Activated B cell treated with CpG ODN at 0.5 μM for 24 hours (primary cell): ENCODE measurements at regions not wholly inside any gene's neighbourhood (a gene's known extent, or its start where the extent isn't known, plus 50 kb on each side); places are given as distances from the start of the nearest gene placed in this dataset.

Experiments used
- ATAC-seq: fragments of 200-7000 bp; cut with Tn5 transposase; one replicate; pipeline ENCODE4 v1.10.0; 2021; ENCODE audit warnings: low read depth, mild to moderate bottlenecking, moderate library complexity
- CTCF ChIA-PET: fragments of 350-600 bp; sonication (Branson Sonifier 250); formaldehyde crosslinking; loops from one replicate; lab custom pipeline; 2021; ENCODE audit warnings: antibody characterized with exemption; lab: Charles Lee
- POLR2A ChIA-PET: fragments of 350-600 bp; sonication (Branson Sonifier 250); formaldehyde crosslinking; loops from one replicate; lab custom pipeline; 2021; ENCODE audit warnings: antibody characterized with exemption; lab: Charles Lee
- DNase-seq: peaks from one replicate; pipeline ENCODE4 v3.0.0; 2022
- H3K27ac Mint-ChIP-seq: one replicate; pipeline ENCODE4 v1.8.0; 2020; ENCODE audit warnings: mixed read lengths
- H3K27me3 Mint-ChIP-seq: one replicate; pipeline ENCODE4 v1.8.0; 2021; ENCODE audit warnings: mixed read lengths
- H3K36me3 Mint-ChIP-seq: one replicate; pipeline ENCODE4 v1.8.0; 2021; ENCODE audit warnings: low read depth, mixed read lengths
- H3K4me1 Mint-ChIP-seq: one replicate; pipeline ENCODE4 v1.8.0; 2021; ENCODE audit warnings: mixed read lengths
- H3K4me3 Mint-ChIP-seq: one replicate; pipeline ENCODE4 v1.8.0; 2020; ENCODE audit warnings: mild to moderate bottlenecking, mixed read lengths
- H3K9me3 Mint-ChIP-seq: one replicate; pipeline ENCODE4 v1.8.0; 2020; ENCODE audit warnings: mixed read lengths
- CTCF ChIP-seq: fragments of 200-600 bp; IDR thresholded peaks from one replicate; pipeline ENCODE4 v1.8.0; 2022; ENCODE audit warnings: antibody characterized with exemption, mild to moderate bottlenecking
- intact Hi-C: fragments of 100-400 bp; cut with micrococcal nuclease; formaldehyde crosslinking; loops from one replicate; pipeline ENCODE4 v1.15.1; 2024

- no peak overlapping the region for H3K27ac Mint-ChIP-seq
- ChIA-PET POLR2A (no interaction called here), CTCF (no interaction called here)
- no peak overlapping the region for H3K4me3 Mint-ChIP-seq
- no peaks in the 10 kb centered on the region for H3K9me3 Mint-ChIP-seq
- DNase-seq = no peak
- TF ChIP-seq CTCF = no peak
- intact Hi-C loops = no loop called here
- H3K36me3 Mint-ChIP-seq = no peaks in the 10 kb centered on the region
- peaks cover 9% of the 10 kb centered on the region for H3K27me3 Mint-ChIP-seq
- H3K4me1 Mint-ChIP-seq = no peaks in the 10 kb centered on the region
- ATAC-seq = no peak
Measured at GRCh38 chr13:78780708-78781107, 121.8 kb upstream of the OBI1 start.

- ChIA-PET POLR2A (no interaction called here), CTCF (no interaction called here)
- no peak for TF ChIP-seq CTCF
- no peak overlapping the region for H3K27ac Mint-ChIP-seq
- H3K27me3 Mint-ChIP-seq = peaks cover 9% of the 10 kb centered on the region
- H3K36me3 Mint-ChIP-seq = no peaks in the 10 kb centered on the region
- intact Hi-C loops = no loop called here
- H3K4me1 Mint-ChIP-seq = no peaks in the 10 kb centered on the region
- no peaks in the 10 kb centered on the region for H3K9me3 Mint-ChIP-seq
- H3K4me3 Mint-ChIP-seq = no peak overlapping the region
- no peak for ATAC-seq
- DNase-seq = no peak
Measured at GRCh38 chr13:78779608-78780007, 120.7 kb upstream of the OBI1 start.

- intact Hi-C loops = no loop called here
- no peak overlapping the region for H3K4me3 Mint-ChIP-seq
- ChIA-PET POLR2A (no interaction called here), CTCF (no interaction called here)
- peaks cover 4% of the 10 kb centered on the region for H3K27me3 Mint-ChIP-seq
- no peaks in the 10 kb centered on the region for H3K9me3 Mint-ChIP-seq
- H3K4me1 Mint-ChIP-seq = no peaks in the 10 kb centered on the region
- no peak for DNase-seq
- TF ChIP-seq CTCF = no peak
- H3K36me3 Mint-ChIP-seq = no peaks in the 10 kb centered on the region
- H3K27ac Mint-ChIP-seq = no peak overlapping the region
- no peak for ATAC-seq
Measured at GRCh38 chr13:78777976-78778375, 119.0 kb upstream of the OBI1 start.

GRCh38 chr13:78777396-78777795 lies 118.4 kb upstream of the OBI1 start:
- Mint-ChIP-seq H3K27ac (no peak overlapping the region), H3K36me3 (no peaks in the 10 kb centered on the region), H3K4me3 (no peak overlapping the region), H3K4me1 (no peaks in the 10 kb centered on the region), H3K9me3 (no peaks in the 10 kb centered on the region), H3K27me3 (peaks cover 2% of the 10 kb centered on the region)
- POLR2A ChIA-PET = no interaction called here
- no peak for TF ChIP-seq CTCF
- ATAC-seq (no peak), DNase-seq (no peak)
- CTCF ChIA-PET = no interaction called here
- intact Hi-C loops = no loop called here

DNA sequence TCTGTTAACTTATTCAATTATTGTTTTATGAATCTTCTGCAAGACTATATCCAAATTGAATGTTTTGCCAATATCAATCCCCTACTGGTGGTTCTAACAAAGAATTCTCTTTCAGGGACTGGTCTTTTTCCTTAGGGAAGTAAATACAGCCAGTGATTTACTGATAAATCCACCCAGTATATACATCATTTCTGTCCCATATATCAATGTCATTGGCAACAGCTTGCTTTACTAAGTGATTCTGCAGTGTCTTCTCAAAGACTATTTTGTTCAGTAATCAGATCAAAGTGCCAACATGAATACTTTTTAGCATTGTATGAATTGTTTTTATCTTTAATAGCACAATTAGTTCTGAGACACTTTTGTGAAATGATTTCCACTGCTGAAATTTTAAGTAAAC lies 114.0 kb upstream of the OBI1 start:
- DNase-seq = no peak
- no peak for TF ChIP-seq CTCF
- Mint-ChIP-seq H3K9me3 (no peaks in the 10 kb centered on the region), H3K36me3 (no peaks in the 10 kb centered on the region), H3K4me3 (no peak overlapping the region), H3K4me1 (no peaks in the 10 kb centered on the region), H3K27ac (no peak overlapping the region), H3K27me3 (peaks cover 2% of the 10 kb centered on the region)
- POLR2A ChIA-PET = no interaction called here
- CTCF ChIA-PET = no interaction called here
- no peak for ATAC-seq
- intact Hi-C loops = no loop called here
